HepG2 (cell line): ENCODE measurements at regions not wholly inside any gene's neighbourhood (a gene's known extent, or its start where the extent isn't known, plus 50 kb on each side); places are given as distances from the start of the nearest gene placed in this dataset.
A peak's percentile ranks its signal among the peaks of the same experiment; 100 is the strongest.

Experiments
- ATAC-seq: fragments of 200-7000 bp; cut with Tn5 transposase; 3 replicates; pipeline ENCODE4 v1.9.1; 2020; ENCODE audit warnings: mild to moderate bottlenecking, moderate library complexity
- BruUV-seq: library from RNA; stranded (reverse); fragments of 400-500 nt; replicated peaks from 2 replicates; lab custom pipeline; 2021; lab: Mats Ljungman, UMichigan
- CTCF ChIA-PET: fragments of 300-600 bp; formaldehyde crosslinking; extraction: SDS; loops from one replicate; lab custom pipeline; 2021; ENCODE audit warnings: low total read pairs, inconsistent platforms, low intra/inter-chr PET ratio; lab: Yijun Ruan, JAX
- POLR2A ChIA-PET: fragments of 350-600 bp; sonication (Branson Sonifier 250); formaldehyde crosslinking; loops from one replicate; lab custom pipeline; 2020; ENCODE audit warnings: antibody characterized with exemption, inconsistent platforms; lab: Yijun Ruan, JAX
- DNase-seq: peaks from one replicate; pipeline ENCODE4 v3.0.0-alpha.2; 2015; ENCODE audit warnings: low spot score
- FAIRE-seq: peaks from 3 replicates; lab custom pipeline; 2011; peaks lifted over from hg19 to GRCh38; lab: Jason Lieb, UNC
- H2AFZ ChIP-seq: one replicate; pipeline ENCODE4 v1.6.1; 2011; ENCODE audit warnings: low read length, inconsistent platforms
- H3K27ac ChIP-seq: fragments of 300-600 bp; 3 replicates; pipeline ENCODE4 v1.8.0; 2011; ENCODE audit warnings: mixed run types, mild to moderate bottlenecking, mixed read lengths, low read length, inconsistent platforms; ENCODE audit not compliant: insufficient read depth; ENCODE audit errors: extremely low read length
- H3K27me3 ChIP-seq, 2 experiments: fragments of 200-600 bp in 1 of 2; 2 replicates in 1 of 2; 3 replicates in 1 of 2; pipeline versions ENCODE4 v1.6.0 to v1.8.0; 2011; ENCODE audit warnings: low read length in 2 of 2, mild to moderate bottlenecking in 2 of 2, moderate library complexity in 2 of 2, inconsistent platforms in 1 of 2; ENCODE audit not compliant: insufficient read depth in 2 of 2, control insufficient read depth in 1 of 2
- H3K36me3 ChIP-seq, 2 experiments: fragments of 200-600 bp in 1 of 2; replicated peaks in 1 of 2; 2 replicates in 1 of 2; 3 replicates in 1 of 2; pipeline versions ENCODE4 v1.5.1 to v1.8.0; 2011; ENCODE audit warnings: low read length in 2 of 2, inconsistent platforms in 1 of 2; ENCODE audit not compliant: insufficient read depth in 2 of 2, control insufficient read depth in 1 of 2
- H3K4me1 ChIP-seq: 2 replicates; pipeline ENCODE4 v1.5.1; 2012; ENCODE audit warnings: low read length, inconsistent platforms; ENCODE audit not compliant: insufficient read depth
- H3K4me2 ChIP-seq: 2 replicates; pipeline ENCODE4 v1.6.0; 2011; ENCODE audit warnings: low read depth, low read length, inconsistent platforms
- H3K4me3 ChIP-seq, 3 experiments: fragments of 200-600 bp in 1 of 3; sonication (generic), shearing (Covaris generic) in 1 of 3; replicated peaks in 1 of 3; 2 replicates each; pipeline ENCODE4 v1.5.1; 2011 to 2016; ENCODE audit warnings: low read length in 3 of 3, inconsistent platforms in 2 of 3, low read depth in 2 of 3, mild to moderate bottlenecking in 2 of 3, control low read depth in 1 of 3, mixed read lengths in 1 of 3; ENCODE audit not compliant: insufficient read depth in 1 of 3
- H3K79me2 ChIP-seq: one replicate; pipeline ENCODE4 v1.6.1; 2011; ENCODE audit warnings: low read length, inconsistent platforms; ENCODE audit not compliant: insufficient read depth
- H3K9ac ChIP-seq: 2 replicates; pipeline ENCODE4 v1.6.0; 2011; ENCODE audit warnings: mild to moderate bottlenecking, low read depth, low read length, inconsistent platforms; ENCODE audit not compliant: insufficient read depth
- H3K9me3 ChIP-seq: 2 replicates; pipeline ENCODE4 v1.5.1; 2012; ENCODE audit warnings: mild to moderate bottlenecking, low read length
- H4K20me1 ChIP-seq: 2 replicates; pipeline ENCODE4 v1.6.0; 2011; ENCODE audit warnings: inconsistent platforms, mild to moderate bottlenecking, low read length, moderate library complexity; ENCODE audit not compliant: insufficient read depth
- GTF2F1 ChIP-seq: fragments of 150-350 bp; IDR thresholded peaks from 2 replicates; pipeline ENCODE4 v1.6.1; 2014; ENCODE audit warnings: low read length
- IRX3 ChIP-seq: sonication (generic); formaldehyde crosslinking; IDR thresholded peaks from 2 replicates; pipeline ENCODE4 v1.8.1; 2023; ENCODE audit warnings: mild to moderate bottlenecking, low read depth, missing genetic modification reagents, borderline replicate concordance
- KIAA2018 ChIP-seq: sonication (generic); formaldehyde crosslinking; IDR thresholded peaks from 2 replicates; pipeline ENCODE4 v1.5.0; 2020; ENCODE audit warnings: mild to moderate bottlenecking, missing genetic modification reagents, borderline replicate concordance
- MXD4 ChIP-seq: IDR thresholded peaks from 2 replicates; pipeline ENCODE4 v1.6.1; 2016; ENCODE audit warnings: mild to moderate bottlenecking, missing biosample characterization, missing genetic modification reagents
- PLSCR1 ChIP-seq: sonication (generic); formaldehyde crosslinking; IDR thresholded peaks from 2 replicates; pipeline ENCODE4 v1.5.0; 2020; ENCODE audit warnings: missing genetic modification reagents, mild to moderate bottlenecking, borderline replicate concordance
- ZBTB33 ChIP-seq: sonication (generic); formaldehyde crosslinking; IDR thresholded peaks from 2 replicates; pipeline ENCODE4 v1.4.0; 2020; ENCODE audit warnings: missing genetic modification reagents
- ZNF24 ChIP-seq: fragments of 450-650 bp; IDR thresholded peaks from 2 replicates; pipeline ENCODE4 v1.6.1; 2017; ENCODE audit warnings: antibody characterized with exemption, mild to moderate bottlenecking
- ZNF501 ChIP-seq: sonication (generic); formaldehyde crosslinking; IDR thresholded peaks from 2 replicates; pipeline ENCODE4 v1.5.1; 2020; ENCODE audit warnings: mild to moderate bottlenecking, moderate library complexity, missing genetic modification reagents
- WGBS: methylation state at CpG from one replicate; pipeline ENCODE4 v1.1.6; 2017; ENCODE audit warnings: low lambda C conversion rate; 5-methylcytosine and 5-hydroxymethylcytosine counted together
- in situ Hi-C: cut with HindIII; loops from 2 replicates; pipeline ENCODE4 v1.10.0; 2017; ENCODE audit warnings: low pct_unique_long_range_greater_than_20kb; ENCODE audit not compliant: extremely low pct_ligation_motif_present
- intact Hi-C: fragments of 100-400 bp; cut with micrococcal nuclease; formaldehyde crosslinking; loops from one replicate; pipeline ENCODE4 v1.10.0; 2022; ENCODE audit not compliant: unreplicated experiment

GRCh38 chr6:44739181-44739580 is 351.7 kb downstream of the CDC5L start:
- no TSS peak for BruUV-seq
- no peak for DNase-seq
- peaks cover 15% of the 10 kb centered on the region for H3K4me1 ChIP-seq
- 74% methylated on average over 16 of the region's 16 CpGs for WGBS
- no peaks in the 10 kb centered on the region for H4K20me1 ChIP-seq
- no peak overlapping the region for H3K9ac ChIP-seq
- no peaks in the 10 kb centered on the region for H3K36me3 ChIP-seq
- POLR2A ChIA-PET, result no interaction called here
- H3K79me2 ChIP-seq, result no peaks in the 10 kb centered on the region
- in situ Hi-C loops (no loop called here), intact Hi-C loops (no loop called here)
- no peak for TF ChIP-seq ZNF24
- no peak for TF ChIP-seq PLSCR1
- no peak for TF ChIP-seq IRX3 (CRISPR knock-in tag)
- no peak for TF ChIP-seq ZNF501 (CRISPR knock-in tag)
- no peak for TF ChIP-seq KIAA2018
- TF ChIP-seq ZBTB33 (CRISPR knock-in tag), result peak; percentile 92
- TF ChIP-seq MXD4 (CRISPR knock-in tag), result no peak
- TF ChIP-seq GTF2F1, result no peak
- H2AFZ ChIP-seq, result no peak overlapping the region
- H3K4me2 ChIP-seq, result no peak overlapping the region
- no peak for ATAC-seq
- peaks cover 0 to 14% of the 10 kb centered on the region in 2 experiments; a peak in 3 of 5 replicates for H3K27me3 ChIP-seq
- no peak overlapping the region for H3K27ac ChIP-seq
- CTCF ChIA-PET, result no interaction called here
- H3K4me3 ChIP-seq, result no peak overlapping the region
- FAIRE-seq, result no peak
- H3K9me3 ChIP-seq, result no peaks in the 10 kb centered on the region
